Urinary bladder (tissue), 3 donors: ENCODE measurements at regions not wholly inside any gene's neighbourhood (a gene's known extent, or its start where the extent isn't known, plus 50 kb on each side); places are given as distances from the start of the nearest gene placed in this dataset.

Source experiments
- DNase-seq: peaks from one replicate; pipeline ENCODE4 v3.0.0-alpha.2; 2015; ENCODE audit errors: extremely low spot score
- H3K27ac ChIP-seq: one replicate; pipeline ENCODE4 v1.5.1; 2013; ENCODE audit warnings: low read depth, mild to moderate bottlenecking, moderate library complexity
- H3K36me3 ChIP-seq: one replicate; pipeline ENCODE4 v1.6.1; 2013; ENCODE audit warnings: mild to moderate bottlenecking, moderate library complexity; ENCODE audit not compliant: insufficient read depth
- H3K4me1 ChIP-seq: one replicate; pipeline ENCODE4 v1.6.1; 2013; ENCODE audit warnings: mild to moderate bottlenecking, moderate library complexity; ENCODE audit not compliant: insufficient read depth
- H3K4me3 ChIP-seq: one replicate; pipeline ENCODE4 v1.5.1; 2013; ENCODE audit warnings: low read depth, low read length
- WGBS: extraction: QIAGEN DNeasy Blood & Tissue Kit; methylation state at CpG from one replicate; pipeline ENCODE4 v1.1.7; 2013; 5-methylcytosine and 5-hydroxymethylcytosine counted together
- donor health status: healthy with polysubstance abuse.
- donor health status: healthy.

GRCh38 chrX:40202456-40202855 lies 104.7 kb upstream of the BCOR start:
- 90% methylated on average over 5 of the region's 5 CpGs for WGBS
- H3K27ac ChIP-seq, result no peak overlapping the region
- DNase-seq, result no peak
- no peaks in the 10 kb centered on the region for H3K4me1 ChIP-seq
- no peaks in the 10 kb centered on the region for H3K36me3 ChIP-seq
- H3K4me3 ChIP-seq, result no peak overlapping the region

DNA sequence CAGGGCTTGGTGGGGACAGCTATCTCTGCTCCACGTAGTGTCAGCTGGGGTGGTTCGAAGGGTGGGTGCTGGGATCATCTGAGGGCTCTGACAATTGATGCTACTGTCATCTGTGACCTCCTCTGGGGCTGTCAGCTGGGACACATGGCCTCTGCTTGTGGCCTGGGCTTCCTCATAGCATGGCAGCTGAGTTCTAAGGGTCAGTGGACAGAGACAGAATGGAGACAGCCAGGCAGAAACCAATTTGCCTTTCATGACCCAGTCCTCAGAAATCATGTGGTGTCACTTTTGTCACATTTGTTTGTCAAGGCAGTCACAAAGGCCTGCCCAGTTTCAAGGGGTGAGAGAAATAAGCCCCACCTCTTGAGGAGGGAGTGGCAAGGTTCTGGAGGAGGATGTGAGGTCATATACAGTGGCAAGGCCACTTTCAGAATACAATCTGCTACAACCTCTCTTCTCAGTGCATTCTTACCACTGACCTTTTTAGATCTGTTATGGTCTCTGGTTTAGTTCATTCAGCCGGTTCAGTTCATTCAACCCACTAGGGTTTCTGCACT lies 103.6 kb upstream of the BCOR start:
- H3K27ac ChIP-seq, result no peak overlapping the region
- H3K4me1 ChIP-seq, result no peaks in the 10 kb centered on the region
- no peaks in the 10 kb centered on the region for H3K36me3 ChIP-seq
- WGBS, result 95% methylated on average over 3 of the region's 3 CpGs
- DNase-seq, result no peak
- H3K4me3 ChIP-seq, result no peak overlapping the region

- no peaks in the 10 kb centered on the region for H3K4me1 ChIP-seq
- WGBS, result 84% methylated on average over 7 of the region's 7 CpGs
- no peak overlapping the region for H3K27ac ChIP-seq
- H3K4me3 ChIP-seq, result no peak overlapping the region
- no peaks in the 10 kb centered on the region for H3K36me3 ChIP-seq
- no peak for DNase-seq
Observed at GRCh38 chrX:40199704-40200103, 101.9 kb upstream of the BCOR start.

DNA sequence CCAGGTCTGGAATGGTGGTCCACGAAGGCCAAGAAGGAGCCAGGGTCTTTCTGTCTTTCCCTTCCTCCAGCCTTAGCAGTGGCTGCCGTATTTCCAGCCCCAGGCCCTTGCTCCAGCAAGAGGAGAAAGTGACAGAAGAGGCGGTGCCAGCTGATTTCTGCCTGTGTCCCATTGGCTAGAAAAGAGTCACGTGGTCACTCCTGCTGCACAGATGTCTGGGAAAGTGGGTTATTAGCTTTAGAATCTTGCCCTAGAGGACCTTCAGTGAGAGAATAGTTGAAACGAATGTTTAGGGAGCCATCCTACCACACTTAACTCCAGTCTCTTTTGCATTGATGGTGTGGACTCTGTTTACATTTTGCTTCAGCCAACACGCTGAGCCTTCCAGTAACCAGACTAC lies 99.3 kb upstream of the BCOR start:
- Histone ChIP-seq H3K4me3 (no peak overlapping the region), H3K4me1 (no peaks in the 10 kb centered on the region), H3K36me3 (no peaks in the 10 kb centered on the region), H3K27ac (no peak overlapping the region)
- no peak for DNase-seq
- 89% methylated on average over 6 of the region's 6 CpGs for WGBS

GRCh38 chrX:40195368-40195767 lies 97.6 kb upstream of the BCOR start:
- WGBS, result 95% methylated on average over 1 of the region's 1 CpG

DNA sequence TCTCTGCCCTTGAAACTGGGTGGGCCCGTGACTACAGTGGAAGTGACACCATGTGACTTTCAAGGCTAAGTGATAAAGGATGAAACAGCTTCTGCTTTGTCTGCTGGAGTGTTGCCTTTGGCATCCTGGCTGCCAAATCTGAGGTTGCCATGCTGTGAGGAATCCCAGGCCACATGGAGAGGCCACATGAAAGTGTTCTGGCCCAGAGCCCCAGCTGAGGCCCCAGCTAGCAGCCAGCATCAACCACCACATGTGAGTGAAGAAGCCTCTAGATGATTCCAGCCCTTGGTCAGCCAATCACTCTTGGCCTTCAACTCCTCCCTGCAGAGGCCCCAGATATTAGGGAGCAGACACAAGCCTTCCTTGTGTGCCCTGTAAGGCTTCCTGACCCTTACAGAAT lies 94.4 kb upstream of the BCOR start:
- WGBS, result 80% methylated on average over 1 of the region's 1 CpG
- Histone ChIP-seq H3K27ac (no peak overlapping the region), H3K36me3 (no peaks in the 10 kb centered on the region), H3K4me1 (no peaks in the 10 kb centered on the region), H3K4me3 (no peak overlapping the region)
- no peak for DNase-seq

More at GRCh38 chrX:40195368-40195767, 97.6 kb upstream of the BCOR start:
- Histone ChIP-seq H3K27ac (no peak overlapping the region), H3K36me3 (no peaks in the 10 kb centered on the region), H3K4me1 (no peaks in the 10 kb centered on the region), H3K4me3 (no peak overlapping the region)
- no peak for DNase-seq

DNA sequence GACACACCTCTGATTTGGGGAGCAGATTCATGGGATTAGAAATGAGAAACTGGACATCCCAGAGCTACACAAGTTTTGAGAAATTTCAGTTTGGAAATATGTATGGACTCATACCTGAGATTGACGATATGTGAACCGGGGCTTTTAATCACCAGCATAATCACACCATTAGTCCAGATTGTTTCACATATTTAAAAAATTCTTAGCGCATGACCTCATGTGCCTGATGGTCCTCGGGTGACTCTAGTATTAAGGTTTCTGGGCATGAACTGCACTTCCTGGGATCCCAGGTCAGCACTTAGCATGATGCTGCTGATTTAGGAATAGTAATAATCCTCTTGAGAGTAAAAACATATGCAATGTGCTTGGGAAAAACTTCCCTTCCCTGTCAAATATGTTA lies 91.9 kb upstream of the BCOR start:
- H3K4me3 ChIP-seq, result no peak overlapping the region
- no peaks in the 10 kb centered on the region for H3K36me3 ChIP-seq
- no peak overlapping the region for H3K27ac ChIP-seq
- WGBS, result 75% methylated on average over 4 of the region's 4 CpGs
- H3K4me1 ChIP-seq, result no peaks in the 10 kb centered on the region
- no peak for DNase-seq

GRCh38 chrX:40188573-40189417 lies 91.0 kb upstream of the BCOR start:
- H3K4me3 ChIP-seq, result no peak overlapping the region
- H3K36me3 ChIP-seq, result no peaks in the 10 kb centered on the region
- H3K4me1 ChIP-seq, result no peaks in the 10 kb centered on the region
- DNase-seq, result no peak
- no peak overlapping the region for H3K27ac ChIP-seq
- WGBS, result 60% methylated on average over 18 of the region's 18 CpGs

DNA sequence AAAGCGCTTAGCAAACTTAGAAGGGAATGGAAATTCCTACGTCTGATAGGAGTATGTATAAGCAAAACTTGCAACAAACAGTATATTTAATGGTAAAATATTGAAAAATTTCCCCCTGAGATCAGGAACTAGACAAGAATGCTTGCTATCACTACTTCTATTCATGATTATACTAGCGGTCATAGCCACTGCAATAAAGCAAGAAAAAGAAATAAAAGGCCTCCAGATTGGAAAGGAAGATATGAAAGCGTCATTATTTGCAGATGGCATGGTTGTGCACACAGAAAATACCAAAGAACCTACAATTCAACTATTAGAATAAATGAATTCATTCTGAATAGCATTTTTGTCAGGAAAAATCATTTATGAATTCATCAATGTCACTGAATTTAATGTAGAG lies 87.2 kb upstream of the BCOR start:
- DNase-seq, result no peak
- Histone ChIP-seq H3K4me1 (no peaks in the 10 kb centered on the region), H3K4me3 (no peak overlapping the region), H3K36me3 (no peaks in the 10 kb centered on the region), H3K27ac (no peak overlapping the region)
- 94% methylated on average over 4 of the region's 4 CpGs for WGBS

GRCh38 chrX:40182615-40183014 lies 84.9 kb upstream of the BCOR start:
- no peaks in the 10 kb centered on the region for H3K36me3 ChIP-seq
- no peaks in the 10 kb centered on the region for H3K4me1 ChIP-seq
- H3K4me3 ChIP-seq, result no peak overlapping the region
- WGBS, result 79% methylated on average over 2 of the region's 2 CpGs
- H3K27ac ChIP-seq, result no peak overlapping the region
- no peak for DNase-seq

DNA sequence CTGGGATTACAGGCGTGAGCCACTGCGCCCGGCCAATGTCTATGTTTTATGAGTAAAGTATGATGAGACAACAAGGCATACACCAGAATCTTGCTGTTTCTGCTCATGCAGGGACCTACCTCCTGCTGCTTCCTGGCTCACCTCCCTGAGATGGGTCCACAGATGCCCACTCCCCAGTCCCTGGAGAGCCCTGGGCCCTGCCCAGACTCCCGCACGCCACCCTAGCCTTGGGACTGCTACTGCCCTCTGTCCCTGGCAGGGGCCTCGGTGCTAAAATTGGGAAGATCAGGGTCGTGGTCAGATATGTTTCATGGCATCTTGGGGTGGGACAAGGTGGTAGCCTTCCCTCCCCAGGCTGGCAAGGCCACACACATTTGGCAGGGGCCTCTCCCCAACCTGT lies 84.3 kb upstream of the BCOR start:
- 95% methylated on average over 7 of the region's 7 CpGs for WGBS
- DNase-seq, result no peak
- Histone ChIP-seq H3K27ac (no peak overlapping the region), H3K4me3 (no peak overlapping the region), H3K36me3 (no peaks in the 10 kb centered on the region), H3K4me1 (no peaks in the 10 kb centered on the region)

- Histone ChIP-seq H3K36me3 (no peaks in the 10 kb centered on the region), H3K27ac (no peak overlapping the region), H3K4me3 (no peak overlapping the region), H3K4me1 (no peaks in the 10 kb centered on the region)
- WGBS, result 59% methylated on average over 7 of the region's 7 CpGs
- no peak for DNase-seq
Observed at GRCh38 chrX:40179283-40179682, 81.5 kb upstream of the BCOR start.

GRCh38 chrX:40177942-40178715 lies 80.4 kb upstream of the BCOR start:
- Histone ChIP-seq H3K27ac (no peak overlapping the region), H3K36me3 (no peaks in the 10 kb centered on the region), H3K4me3 (no peak overlapping the region), H3K4me1 (no peaks in the 10 kb centered on the region)
- 72% methylated on average over 14 of the region's 14 CpGs for WGBS
- no peak for DNase-seq

DNA sequence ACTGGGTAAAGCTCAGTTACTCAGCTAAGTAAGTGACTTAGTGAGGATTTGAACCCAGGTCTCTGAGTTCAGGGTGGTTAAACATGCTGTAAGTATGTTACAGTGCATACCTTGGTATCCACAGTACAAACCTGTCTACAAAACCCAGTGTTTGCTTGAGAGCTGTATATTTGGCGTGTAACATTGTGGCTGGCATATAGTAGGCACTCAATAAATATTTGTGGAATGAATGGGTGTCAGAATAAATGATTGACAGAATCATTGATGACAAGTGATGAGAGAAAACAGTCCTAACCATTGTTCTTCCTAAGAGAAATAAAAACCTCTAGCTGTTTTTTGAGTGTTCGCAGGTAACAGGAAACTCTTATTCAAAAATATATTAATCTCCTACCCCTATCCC lies 79.7 kb upstream of the BCOR start:
- no peak for DNase-seq
- 83% methylated on average over 2 of the region's 2 CpGs for WGBS
- no peaks in the 10 kb centered on the region for H3K36me3 ChIP-seq
- peak overlapping the region; percentile 96 for H3K27ac ChIP-seq
- H3K4me1 ChIP-seq, result no peaks in the 10 kb centered on the region
- peak overlapping the region; percentile 53 for H3K4me3 ChIP-seq
